MM.1S (cell line): ENCODE measurements at regions not wholly inside any gene's neighbourhood (a gene's known extent, or its start where the extent isn't known, plus 50 kb on each side); places are given as distances from the start of the nearest gene placed in this dataset.

ENCODE experiments used
- EZH2 ChIP-seq: fragments of 300-600 bp; sonication (generic); optimal IDR thresholded peaks from 2 replicates; pipeline ENCODE3; 2017; ENCODE audit warnings: low read depth, mild to moderate bottlenecking, antibody characterized with exemption, low read length, mixed read lengths
- EZH2phosphoT487 ChIP-seq: fragments of 300-600 bp; sonication (generic); IDR thresholded peaks from 2 replicates; pipeline ENCODE4 v1.6.1; 2018; ENCODE audit warnings: antibody characterized with exemption, low read length
- TF ChIP-seq, protein P1 (sequence below): fragments of 300-600 bp; sonication (generic); IDR thresholded peaks from 2 replicates; pipeline ENCODE4 v1.5.1; 2016; ENCODE audit warnings: antibody characterized with exemption, low read length, mixed read lengths

DNA sequence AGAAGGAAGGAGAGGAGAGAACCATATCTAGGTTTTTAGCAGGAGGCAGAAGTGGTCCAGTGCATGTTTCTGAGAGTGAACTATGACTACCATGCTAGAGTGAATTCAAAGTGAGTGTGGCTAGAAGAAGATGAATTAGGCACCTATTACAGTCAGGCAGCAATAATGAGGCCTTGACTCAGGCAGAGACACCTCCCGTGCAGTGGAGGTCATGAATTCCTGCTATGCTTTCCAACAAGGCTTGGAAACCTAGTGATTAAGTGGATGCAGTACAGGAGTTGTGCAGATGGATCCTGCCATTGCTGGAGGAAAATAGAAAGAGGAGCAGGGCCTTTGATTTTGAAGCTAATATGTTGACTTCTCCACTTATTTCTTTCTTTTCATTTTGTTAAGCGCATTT, 581.5 kb downstream of the RWDD3 start:
- TF ChIP-seq, protein P1, sequence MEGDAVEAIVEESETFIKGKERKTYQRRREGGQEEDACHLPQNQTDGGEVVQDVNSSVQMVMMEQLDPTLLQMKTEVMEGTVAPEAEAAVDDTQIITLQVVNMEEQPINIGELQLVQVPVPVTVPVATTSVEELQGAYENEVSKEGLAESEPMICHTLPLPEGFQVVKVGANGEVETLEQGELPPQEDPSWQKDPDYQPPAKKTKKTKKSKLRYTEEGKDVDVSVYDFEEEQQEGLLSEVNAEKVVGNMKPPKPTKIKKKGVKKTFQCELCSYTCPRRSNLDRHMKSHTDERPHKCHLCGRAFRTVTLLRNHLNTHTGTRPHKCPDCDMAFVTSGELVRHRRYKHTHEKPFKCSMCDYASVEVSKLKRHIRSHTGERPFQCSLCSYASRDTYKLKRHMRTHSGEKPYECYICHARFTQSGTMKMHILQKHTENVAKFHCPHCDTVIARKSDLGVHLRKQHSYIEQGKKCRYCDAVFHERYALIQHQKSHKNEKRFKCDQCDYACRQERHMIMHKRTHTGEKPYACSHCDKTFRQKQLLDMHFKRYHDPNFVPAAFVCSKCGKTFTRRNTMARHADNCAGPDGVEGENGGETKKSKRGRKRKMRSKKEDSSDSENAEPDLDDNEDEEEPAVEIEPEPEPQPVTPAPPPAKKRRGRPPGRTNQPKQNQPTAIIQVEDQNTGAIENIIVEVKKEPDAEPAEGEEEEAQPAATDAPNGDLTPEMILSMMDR = no peak
- TF ChIP-seq EZH2 (no peak), EZH2phosphoT487 (no peak)
